ENCODE measurements at regions not wholly inside any gene's neighbourhood (a gene's known extent, or its start where the extent isn't known, plus 50 kb on each side); places are given as distances from the start of the nearest gene placed in this dataset.

DNA sequence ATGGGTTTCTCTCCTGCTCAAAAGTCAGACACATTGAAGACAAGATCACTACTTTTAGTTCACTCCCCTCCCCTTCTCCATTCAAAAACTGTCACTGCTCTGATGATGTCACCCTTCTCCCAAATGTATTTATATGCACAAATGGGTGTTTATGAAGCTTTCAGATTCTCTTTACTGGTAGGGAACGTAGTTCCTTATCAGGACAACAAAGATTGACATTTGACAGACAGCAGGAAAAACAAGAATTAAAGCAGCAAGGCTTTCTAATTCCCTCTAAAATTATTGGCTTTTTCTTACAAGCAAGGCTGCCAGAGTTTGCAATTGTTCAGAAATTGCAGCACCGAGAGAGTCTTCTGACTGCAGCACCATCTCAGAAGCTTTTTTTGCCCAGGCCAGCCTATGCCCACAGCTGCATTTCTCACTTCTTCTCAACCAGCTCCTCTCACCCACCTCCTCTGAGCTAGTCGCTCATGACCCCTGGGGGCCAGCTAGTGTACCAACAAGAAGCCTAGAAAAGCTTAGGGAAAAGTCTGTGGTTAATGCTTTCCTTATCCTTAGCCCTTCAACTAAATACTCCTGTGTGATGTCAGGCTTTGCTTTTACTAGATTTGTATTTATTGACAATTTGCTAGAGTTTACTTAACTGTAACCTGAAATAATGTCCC lies 265.1 kb downstream of the HTR7 start:
- no peak for DNase-seq (ENCODE audit: low read depth)

DNA sequence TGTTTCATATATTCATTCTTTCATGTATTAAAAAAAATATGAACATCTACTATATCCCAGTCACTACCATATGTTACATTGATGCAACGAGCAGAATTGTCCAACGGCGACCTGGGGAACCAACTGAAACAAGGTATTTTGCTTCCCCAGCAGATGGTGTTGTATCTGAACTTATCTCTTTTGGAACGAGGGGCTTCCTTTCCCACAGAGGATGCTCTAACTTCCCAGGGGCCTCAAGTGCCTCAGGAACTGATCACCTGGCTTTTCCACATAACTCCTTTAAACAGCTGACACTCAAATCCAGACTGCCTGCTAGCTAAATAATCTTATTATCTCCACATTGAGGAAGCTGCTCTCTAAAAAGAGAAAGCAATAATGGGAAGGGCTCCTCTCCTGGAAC lies 259.3 kb downstream of the HTR7 start:
- DNase-seq (ENCODE audit: low read depth): no peak

DNA sequence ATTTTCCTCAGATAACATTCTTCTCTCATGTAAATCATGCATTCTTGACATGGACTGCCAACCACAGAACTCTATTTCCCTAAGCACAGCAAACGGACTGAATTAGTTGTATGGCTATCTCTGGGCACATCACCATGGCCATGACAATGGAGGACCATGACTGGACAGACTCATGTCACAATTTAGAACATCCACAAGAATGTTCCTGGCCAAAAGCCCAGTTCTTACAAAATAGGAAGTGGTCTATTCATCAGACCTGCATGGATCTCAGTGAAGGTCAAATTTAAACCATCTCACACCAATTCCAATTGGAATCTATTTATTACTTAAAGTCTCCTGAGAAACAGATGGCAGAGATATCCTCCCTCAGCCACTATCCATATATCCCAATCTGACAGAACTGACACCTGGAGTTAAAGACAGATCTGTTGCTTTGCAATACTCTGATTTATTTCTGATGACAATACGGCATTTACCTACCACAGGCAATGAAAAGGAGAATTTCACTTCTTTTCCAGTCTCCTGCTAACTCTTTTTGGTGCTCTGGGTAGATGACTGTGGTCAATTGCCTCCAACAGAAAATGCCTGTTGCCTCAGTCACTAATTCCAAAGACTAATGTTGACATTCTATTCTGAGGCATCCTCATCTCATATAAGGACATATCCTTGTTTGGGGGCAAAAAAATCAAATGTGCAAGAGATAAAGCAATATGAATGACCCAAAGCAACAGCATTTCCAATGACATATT lies 254.8 kb downstream of the HTR7 start:
- DNase-seq (ENCODE audit: low read depth): no peak

DNA sequence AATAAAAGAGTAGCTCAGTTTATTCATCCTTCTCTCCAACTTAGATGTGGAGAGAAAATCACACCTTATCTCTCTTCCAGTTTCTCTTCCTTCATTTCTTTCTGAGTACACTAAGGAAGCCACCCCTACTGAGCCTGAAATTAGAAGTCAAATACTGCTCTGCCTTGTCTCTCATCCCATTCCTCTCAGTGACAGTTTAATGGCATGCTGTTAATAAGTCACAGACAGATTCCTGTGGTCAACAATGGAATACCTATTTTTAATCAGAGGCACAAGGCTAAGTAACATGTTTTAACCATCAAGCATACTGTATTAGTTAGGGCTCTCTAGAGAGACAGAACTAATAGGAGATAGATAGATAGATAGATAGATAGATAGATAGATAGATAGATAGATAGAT lies 253.2 kb downstream of the HTR7 start:
- no peak for DNase-seq (ENCODE audit: low read depth)

DNA sequence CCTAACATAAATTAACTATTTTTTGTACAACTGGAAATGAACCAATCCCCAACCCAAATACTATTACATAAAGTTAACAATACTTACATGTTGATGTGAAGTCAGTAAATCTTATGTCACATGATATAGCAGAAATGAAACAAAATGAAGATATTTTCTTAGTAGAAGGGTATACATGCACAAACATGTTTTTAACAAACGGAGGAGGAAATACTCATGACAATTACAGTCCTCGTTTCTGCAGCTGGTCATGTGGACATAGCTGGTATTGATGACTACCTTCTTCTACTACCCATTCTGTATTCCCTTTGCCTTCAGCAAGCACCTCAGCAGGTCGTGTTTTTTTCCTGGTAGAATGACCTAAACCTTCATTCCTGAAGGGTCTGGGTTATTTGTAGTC lies 252.3 kb downstream of the HTR7 start:
- no peak for DNase-seq (ENCODE audit: low read depth)

DNA sequence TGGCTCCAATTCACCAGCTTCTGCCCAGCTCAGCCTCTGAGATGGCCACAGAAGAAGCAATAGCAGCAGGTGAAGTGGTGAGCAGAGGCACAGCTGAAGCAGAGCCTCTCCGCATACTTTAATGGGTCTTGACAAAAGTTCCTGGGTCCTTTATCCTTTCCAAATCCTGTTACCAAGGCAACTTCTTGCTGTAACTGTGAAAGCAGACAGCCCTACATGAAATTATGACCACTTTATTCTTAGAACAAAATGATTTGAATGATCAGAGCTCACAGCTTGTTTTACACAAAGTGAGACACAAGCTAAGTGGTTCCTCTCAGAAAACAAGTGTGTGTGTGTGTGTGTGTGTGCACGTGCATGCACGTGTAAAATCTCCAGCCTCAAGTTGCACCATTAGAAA lies 245.6 kb downstream of the HTR7 start:
- no peak for DNase-seq (ENCODE audit: low read depth)

DNA sequence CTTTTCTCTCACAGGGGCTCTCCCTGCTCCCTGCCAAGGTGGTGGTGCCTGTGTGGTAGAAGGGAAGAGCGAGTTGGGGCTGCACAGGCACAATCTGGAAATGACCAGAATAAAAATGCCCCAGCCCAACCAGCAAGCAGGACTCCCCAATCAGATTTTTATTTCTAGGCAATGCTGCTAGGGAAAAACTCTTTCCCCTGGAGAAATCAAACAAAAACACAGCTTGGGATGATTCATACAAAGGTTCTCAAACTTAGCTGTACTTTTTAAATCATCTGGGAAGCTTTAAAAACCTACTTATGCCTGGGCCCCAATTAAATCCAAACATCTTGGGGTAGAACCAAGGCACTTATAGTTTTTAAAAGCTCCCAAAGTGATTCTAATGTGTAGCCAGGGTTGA lies 243.2 kb downstream of the HTR7 start:
- DNase-seq (ENCODE audit: low read depth): no peak

DNA sequence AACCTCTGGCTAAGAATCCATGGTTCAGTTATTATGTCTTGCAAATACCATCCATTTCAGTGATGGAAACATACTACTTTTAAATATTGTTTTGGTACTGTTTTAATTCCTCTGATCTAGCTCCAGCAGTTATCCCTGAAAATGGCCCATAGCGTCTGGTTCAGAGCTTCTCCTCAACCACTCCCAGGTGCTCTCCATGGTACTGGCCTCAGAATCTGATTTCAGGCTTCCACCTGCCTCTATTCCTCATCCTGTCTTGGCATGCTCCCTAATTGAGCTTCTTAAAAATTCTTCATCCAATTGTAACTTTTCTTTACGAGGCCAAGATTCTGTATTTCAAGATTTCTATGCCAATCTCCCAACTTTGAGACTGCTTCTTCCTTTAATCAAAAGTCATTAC lies 236.3 kb downstream of the HTR7 start:
- DNase-seq (ENCODE audit: low read depth): no peak

DNA sequence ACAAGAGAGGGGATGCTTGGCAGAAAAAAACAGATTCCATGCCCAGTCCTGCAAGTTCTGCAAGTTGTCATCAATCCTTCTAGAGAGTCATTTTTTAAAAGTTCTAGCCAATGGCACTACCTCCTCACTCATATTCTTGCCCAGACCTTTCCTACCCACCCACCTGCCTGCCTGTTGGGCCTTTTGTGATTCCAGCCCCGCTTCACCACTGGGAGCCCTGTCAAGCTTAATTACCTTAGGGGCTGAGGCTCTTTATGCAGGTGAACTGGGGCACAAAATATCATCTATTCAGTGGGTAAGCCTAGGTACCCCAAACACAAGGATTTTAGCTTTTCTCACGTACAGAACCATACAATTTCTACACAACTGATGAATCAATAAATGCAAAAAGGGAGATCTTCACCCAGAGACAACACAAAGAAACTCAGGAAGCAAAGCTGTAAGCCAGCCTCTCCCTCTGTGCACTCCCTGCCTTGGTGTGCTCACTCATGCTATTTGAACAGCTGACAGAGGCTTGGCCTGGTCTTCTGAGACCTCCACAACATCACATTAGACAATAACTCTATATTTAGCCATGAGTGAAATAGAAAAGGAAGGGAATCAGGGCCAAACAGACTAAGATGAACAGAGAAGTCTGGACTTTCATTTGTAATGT lies 222.6 kb downstream of the HTR7 start:
- no peak for DNase-seq (ENCODE audit: low read depth)

DNA sequence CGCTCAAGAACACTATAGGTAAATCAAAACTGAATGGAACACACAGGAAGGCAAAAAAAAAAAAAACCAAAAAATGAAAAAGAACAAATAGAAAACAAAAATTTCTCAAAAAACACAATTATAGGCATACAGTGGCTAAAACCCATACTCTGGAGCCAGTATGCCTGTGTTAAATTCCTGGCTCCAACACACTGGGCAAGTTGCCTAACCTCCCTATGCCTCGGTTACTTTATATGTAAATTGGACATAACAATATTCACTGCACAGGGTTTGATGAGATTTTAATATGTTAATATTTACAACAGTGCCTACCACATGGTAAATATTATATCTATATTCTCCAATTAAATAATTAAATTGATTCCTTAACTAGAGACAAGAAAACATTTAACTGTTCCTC lies 217.1 kb downstream of the HTR7 start:
- DNase-seq (ENCODE audit: low read depth): no peak

DNA sequence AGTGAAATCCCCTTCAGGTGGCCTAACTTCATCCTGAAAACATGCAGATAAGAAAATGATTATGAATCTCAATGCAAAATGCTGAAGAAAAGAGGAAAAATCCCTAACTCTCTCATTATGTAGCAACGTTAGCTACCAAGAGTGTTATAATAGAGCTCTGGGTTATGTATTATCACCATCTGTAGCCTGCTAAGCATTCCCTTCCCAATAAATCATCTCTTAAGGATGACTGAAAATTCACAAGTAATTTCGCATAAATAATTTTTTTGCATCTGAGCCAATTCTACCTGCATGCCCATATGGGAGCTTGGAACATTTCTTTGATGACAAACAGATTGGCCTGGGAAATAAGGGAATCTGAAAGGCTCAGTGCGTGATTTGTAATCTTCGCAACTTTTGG lies 216.1 kb downstream of the HTR7 start:
- DNase-seq (ENCODE audit: low read depth): no peak

DNA sequence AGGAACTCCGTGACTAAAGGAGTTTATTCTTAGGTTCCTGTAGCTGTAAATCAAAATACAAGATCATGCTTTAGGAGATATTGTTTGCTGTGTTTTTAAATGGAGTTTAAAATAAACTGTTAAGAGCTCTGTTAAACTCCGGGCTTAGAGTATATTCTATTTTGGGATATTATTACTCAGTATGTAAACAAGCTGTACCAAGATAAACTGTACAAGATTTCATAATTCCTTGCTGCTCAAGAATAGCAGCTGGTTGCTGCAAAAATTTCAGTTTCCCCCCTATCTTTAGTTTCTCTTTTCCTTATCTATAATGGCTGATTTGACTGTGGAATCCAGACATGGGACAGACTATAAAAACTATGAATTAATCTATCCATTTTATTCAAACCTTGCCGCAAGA lies 215.7 kb downstream of the HTR7 start:
- no peak for DNase-seq (ENCODE audit: low read depth)

DNA sequence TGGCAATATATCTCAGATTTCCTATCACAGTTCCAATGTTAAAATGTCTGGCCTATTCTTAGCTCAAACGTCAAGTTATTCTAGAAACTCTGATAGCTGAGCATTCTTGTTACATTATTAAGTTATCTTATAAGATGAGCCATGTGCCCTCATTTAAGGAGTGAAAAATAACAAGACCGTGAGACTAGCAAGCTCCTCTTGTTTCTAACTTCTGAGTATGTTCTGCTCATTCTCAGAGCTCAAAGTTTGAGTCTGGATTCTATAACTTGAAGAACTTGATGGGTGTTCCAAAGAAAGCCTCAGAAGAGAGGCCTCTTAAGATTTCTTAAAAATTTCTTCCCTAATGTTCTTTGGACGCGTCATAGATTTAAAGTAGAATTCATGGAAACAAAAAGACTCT lies 215.2 kb downstream of the HTR7 start:
- DNase-seq (ENCODE audit: low read depth): no peak

DNA sequence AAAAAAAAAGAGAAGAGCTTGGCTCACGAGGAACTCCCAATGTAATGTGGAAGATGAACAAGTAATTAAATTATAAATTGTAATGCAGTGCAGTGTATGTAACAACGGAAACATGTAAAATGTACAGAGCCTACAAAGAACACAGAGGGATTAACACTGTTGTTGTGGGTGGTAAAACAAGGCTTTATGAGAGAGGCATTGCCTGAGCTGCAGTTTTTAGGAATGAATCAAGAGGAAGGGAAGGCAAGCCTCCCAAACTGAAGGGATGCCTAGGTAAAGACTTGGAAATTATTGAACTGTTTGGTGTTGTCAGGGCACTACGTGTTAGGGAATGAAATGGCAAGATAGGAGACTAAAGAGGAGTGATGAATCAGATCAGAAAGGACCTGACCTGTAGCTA lies 213.7 kb downstream of the HTR7 start:
- DNase-seq (ENCODE audit: low read depth): no peak

DNA sequence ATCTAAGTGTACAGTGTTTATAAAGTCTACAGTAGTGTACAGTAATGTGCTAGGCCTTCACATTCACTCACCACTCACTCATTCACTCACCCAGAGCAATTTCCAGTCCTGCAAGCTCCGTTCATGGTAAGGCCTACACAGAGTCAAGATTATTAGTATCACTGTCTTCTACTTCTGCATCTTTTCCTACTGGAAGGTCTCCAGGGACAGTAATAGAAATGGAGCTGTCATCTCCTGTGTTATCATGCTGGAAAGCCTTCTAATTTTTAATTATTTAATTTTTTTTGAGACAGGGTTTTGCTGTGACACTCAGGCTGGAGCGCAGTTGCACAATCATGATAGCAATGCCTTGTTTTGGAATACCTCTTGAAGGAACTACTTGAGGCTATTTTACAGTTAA lies 207.0 kb downstream of the HTR7 start:
- no peak for DNase-seq (ENCODE audit: low read depth)

DNA sequence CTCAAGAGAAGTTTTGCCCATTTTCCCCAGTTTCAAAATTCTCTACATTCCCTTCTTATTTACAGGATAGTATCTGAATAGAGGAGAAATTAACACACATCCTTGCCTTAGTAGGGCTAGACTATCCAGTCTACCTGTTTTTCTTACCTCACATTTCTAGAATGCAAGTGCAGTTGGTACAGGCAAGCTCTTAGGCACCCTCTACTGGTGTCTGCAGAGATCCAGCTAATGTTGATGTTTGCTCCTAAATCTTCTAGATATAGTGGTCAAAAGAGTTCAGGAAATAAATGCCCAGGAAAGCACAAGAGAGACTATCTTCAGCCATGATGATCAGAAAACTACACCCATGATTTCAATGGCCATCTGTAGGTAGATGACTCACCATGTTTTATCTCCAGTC lies 205.3 kb downstream of the HTR7 start:
- no peak for DNase-seq (ENCODE audit: low read depth)

DNA sequence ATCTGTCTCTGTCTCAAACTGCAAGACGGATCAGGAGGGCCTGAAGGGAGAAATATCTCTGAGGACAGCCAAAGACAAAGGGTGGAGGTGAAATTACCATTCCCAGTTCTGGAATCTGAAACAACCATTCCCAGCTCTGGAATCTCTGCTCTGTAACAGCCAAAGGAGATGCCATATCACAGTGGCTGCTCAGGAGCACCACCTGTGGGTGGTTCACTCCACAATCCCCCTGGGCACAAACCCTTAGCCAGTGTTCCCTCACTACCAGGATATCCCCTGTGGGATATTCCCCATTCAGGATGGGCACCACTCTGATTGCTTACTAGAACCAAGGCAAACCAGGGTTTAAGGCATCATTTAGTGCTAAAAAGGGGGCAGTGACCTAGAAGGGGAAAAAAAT lies 199.0 kb downstream of the HTR7 start:
- no peak for DNase-seq (ENCODE audit: low read depth)

DNA sequence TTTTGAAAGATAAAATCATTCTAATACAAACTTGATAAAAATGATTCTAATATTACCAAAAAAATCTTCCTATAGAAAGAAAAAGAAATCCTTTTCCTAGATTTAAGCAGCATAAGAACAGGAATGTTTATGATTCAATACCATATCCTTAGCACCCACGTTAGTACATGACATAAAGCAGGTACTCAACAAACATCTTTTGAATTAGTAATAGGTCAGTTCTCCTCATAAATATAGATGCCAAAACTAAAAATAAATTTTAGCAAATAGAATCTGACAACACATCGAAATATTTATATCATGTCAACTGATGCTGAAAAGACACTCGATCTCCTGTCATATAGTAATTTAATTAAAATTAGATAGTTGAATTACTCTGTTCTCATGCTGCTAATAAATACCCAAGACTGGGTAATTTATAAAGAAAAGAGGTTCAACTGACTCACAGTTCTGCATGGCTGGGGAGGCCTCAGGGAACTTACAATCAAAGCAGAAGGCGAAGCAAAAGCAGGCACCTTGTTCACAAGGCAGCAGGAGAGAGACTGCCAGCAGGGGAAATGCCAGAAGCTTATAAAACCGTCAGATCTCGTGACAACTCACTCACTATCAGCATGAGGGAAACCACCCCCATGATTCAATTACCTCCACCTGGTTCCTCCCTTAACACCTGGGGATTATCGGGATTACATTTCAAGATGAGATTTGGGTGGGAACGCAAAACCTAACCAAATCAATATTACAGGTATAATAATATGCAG lies 191.8 kb downstream of the HTR7 start:
- DNase-seq (ENCODE audit: low read depth): no peak

DNA sequence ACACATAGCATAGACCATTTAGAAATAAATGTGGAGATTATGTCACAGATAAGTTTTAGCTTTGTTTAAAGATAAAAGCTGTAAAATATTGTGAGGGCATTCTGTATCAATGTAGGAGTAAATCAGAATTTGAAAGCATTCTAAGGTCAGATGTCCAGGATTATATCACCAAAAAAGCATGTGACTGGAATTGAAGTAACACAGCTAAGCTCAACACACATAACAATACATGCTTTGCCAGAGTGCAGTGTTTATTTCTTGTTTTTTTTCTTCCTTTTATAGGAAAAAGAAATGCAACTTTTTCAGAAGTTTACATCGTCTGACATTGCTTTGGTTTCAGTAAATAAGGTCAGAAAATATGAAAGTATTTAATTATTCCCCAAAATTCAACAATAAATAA lies 183.4 kb downstream of the HTR7 start:
- DNase-seq (ENCODE audit: low read depth): no peak

DNA sequence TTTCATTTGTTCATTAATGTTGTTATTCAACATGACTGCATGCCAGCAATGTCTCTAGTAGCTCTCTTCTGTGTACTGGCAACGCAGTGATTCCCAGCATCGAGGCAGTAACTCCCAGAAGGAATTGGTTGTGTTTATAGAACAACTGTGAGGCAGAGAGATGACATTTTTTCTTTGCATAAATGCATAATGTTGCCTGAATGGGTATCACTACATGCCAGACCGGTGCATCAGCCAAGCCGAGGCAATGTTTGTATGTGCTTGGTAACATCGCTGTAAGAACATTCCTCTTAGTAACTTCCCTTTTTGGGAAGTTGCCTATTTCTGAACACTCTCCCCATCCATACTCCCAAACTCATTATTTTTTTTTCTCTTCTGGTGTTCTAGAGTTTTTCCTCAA lies 182.9 kb downstream of the HTR7 start:
- no peak for DNase-seq (ENCODE audit: low read depth)

DNA sequence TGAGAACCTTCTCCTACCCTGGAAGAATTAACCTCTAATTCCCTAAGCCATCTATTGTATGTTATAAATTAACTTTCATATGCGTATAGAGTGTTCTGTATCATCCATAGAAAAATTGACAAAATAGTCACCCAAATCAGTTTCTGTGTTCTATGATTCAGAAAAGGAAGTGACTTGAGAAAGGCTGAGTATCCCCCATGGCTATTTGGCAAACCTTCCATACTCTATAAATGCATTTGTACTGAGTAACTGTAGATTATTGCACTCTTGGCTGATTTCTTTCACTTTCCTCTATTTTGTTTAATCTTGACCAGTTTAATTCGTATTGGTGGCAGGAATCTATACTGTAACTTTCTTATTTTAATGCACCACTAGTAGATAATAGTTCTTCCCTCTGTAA lies 182.2 kb downstream of the HTR7 start:
- no peak for DNase-seq (ENCODE audit: low read depth)
